Caki2 (cell line): ENCODE measurements at regions not wholly inside any gene's neighbourhood (a gene's known extent, or its start where the extent isn't known, plus 50 kb on each side); places are given as distances from the start of the nearest gene placed in this dataset.
"Not testable (repeated sequence)": the region's sequence is repeated elsewhere in the genome, so short reads cannot be mapped to it uniquely, and the experiment has no call there.

Experiments
- DNase-seq: peaks from one replicate; pipeline ENCODE4 v3.0.0-alpha.2; 2015; ENCODE audit warnings: low read depth
- in situ Hi-C: cut with HindIII; loops from 2 replicates; pipeline ENCODE4 v1.10.0; 2016; ENCODE audit warnings: low sequenced_read_pairs, low pct_unique_long_range_greater_than_20kb, mixed read lengths

GRCh38 chr5:90290648-90291047, 118.9 kb downstream of the CETN3 start:
- in situ Hi-C loops: no loop called here
- no peak for DNase-seq

GRCh38 chr5:90289837-90290236, 119.7 kb downstream of the CETN3 start:
- in situ Hi-C loops: no loop called here
- no peak for DNase-seq

GRCh38 chr5:90287036-90287435, 122.5 kb downstream of the CETN3 start:
- in situ Hi-C loops: no loop called here

DNA sequence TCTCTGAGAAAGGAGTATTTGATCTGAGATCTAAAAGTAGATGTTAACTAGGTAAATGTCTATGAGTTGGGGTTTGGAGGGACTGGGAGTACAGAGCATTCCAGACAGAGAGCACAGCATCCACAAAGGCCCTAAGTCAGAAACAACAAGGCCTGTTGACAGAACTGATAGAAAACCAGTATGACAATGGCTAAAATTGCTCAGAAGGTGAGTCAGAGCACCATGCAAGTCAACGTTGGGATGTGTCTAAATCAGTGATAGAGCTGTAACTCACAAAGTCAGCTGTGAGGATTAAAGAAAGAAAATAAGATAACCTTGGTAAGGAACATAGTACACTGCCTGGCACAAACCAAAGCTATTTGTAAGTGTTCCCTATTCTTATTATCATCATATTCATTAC, 124.0 kb downstream of the CETN3 start:
- in situ Hi-C loops: no loop called here
- DNase-seq: no peak

More at GRCh38 chr5:90287036-90287435, 122.5 kb downstream of the CETN3 start:
- no peak for DNase-seq

DNA sequence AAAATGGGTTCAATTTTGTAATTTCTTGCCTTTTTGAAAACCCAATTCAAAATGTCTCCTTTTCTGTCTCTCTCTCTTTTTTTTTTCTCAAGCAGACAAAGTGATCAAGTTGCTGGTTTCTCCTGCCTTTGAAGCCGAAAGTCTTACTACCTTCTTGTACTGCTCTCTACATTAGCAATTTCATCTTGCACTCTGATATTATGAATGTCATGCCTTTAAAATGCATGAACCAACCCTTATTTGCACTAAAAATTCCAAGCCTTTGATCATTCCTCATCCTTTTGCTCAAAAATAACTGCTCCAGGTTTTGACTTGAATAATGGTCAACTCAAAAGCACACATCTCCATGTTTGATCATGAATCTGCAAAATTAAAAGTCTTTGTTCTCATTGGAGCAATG, 125.2 kb downstream of the CETN3 start:
- no peak for DNase-seq
- in situ Hi-C loops: no loop called here

- no peak for DNase-seq
- in situ Hi-C loops: no loop called here
Measured at GRCh38 chr5:90279091-90279490, 130.5 kb downstream of the CETN3 start.

DNA sequence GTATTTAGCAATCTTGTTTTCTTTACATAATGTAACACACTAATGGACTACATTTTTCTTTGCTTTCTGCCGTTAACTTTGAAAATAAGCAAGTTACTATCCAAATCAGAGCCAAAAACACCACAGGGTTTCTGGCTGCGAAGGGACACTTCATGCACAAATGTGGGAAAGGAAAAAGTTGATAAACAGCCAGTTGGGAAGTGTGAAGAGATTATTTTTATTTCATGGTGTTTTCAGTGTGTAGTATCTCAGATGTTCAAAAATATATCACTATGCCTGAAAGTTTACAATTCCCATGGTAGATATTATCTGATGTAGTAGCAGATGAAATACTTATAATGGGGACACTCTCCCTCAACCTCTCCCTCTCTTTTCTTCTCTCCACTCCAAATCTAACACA, 135.3 kb downstream of the CETN3 start:
- in situ Hi-C loops: no loop called here
- no peak for DNase-seq

GRCh38 chr5:90267646-90268045, 141.9 kb downstream of the CETN3 start:
- no peak for DNase-seq
- in situ Hi-C loops: no loop called here

GRCh38 chr5:90265545-90265857, 144.1 kb downstream of the CETN3 start:
- in situ Hi-C loops: no loop called here
- no peak for DNase-seq

- in situ Hi-C loops: no loop called here
- peak; percentile 31 for DNase-seq
Measured at GRCh38 chr5:90264689-90265544, 144.6 kb downstream of the CETN3 start.

- in situ Hi-C loops: no loop called here
- DNase-seq: no peak
Measured at GRCh38 chr5:90263102-90263820, 146.3 kb downstream of the CETN3 start.

DNA sequence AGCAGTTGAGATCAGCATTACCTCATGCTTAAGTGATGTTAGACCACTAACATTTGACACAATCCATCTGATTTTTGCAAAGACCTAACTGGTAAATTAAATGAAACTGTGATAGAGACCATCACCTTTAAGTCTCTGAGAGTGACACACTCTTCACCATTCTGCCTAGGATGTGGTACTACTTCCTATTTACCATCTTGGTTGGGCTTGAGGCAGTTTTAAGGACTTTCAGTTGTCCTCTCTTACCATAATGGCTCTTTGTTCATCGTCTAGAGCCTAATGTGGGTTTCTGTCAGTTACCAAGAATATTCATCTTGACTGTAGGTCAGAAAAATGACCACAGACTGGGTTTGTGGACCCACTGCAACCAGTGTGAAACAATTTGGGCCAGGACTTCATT, 158.1 kb downstream of the CETN3 start:
- in situ Hi-C loops: no loop called here
- no peak for DNase-seq

GRCh38 chr5:90248640-90249039, 160.9 kb downstream of the CETN3 start:
- no peak for DNase-seq
- in situ Hi-C loops: no loop called here

- DNase-seq, in situ Hi-C loops: not testable (repeated sequence)
Measured at GRCh38 chr5:90243848-90244247, 165.7 kb downstream of the CETN3 start.

DNA sequence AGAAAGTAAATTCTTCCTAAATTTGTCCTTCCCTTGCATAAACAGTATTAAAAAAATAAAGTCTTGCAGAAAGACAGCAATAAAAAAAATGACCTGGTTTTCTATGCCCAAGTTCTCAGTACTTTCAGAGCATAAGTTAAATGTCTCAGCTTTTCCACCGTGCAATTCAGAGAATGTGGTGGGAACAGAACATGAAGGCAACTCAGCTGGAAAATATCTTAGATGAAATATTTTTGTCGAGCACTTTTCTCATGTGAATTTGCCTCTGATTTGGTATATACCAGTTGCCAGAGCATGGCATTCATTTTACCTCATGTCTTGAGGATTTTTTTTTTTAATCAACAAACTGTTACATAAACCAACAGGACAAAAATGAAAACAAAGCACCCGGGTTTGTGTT, 176.1 kb downstream of the CETN3 start:
- DNase-seq: no peak
- in situ Hi-C loops: no loop called here

GRCh38 chr5:90231688-90232087, 177.9 kb downstream of the CETN3 start:
- in situ Hi-C loops: no loop called here
- DNase-seq: no peak

DNA sequence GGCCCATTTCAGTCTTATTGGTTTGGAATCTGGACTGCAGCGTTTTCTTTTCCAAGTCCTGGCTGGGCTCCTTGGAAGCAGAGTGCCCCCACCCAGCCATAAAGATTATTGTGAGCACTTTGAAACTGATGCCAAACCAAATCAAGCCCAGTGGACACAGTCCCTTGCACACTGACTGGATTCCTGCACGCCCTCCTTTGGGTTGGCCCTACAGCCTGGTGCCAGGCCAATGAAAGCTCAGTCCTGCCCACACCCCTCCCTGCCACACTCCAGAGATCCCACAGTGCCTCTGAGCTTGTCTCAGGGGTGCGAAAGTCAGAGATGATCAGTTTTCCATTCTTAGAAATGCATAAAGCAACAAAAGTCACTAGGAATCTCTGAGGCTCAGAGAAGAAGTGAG, 181.9 kb downstream of the CETN3 start:
- no peak for DNase-seq
- in situ Hi-C loops: no loop called here

- no peak for DNase-seq
- in situ Hi-C loops: no loop called here
Measured at GRCh38 chr5:90226433-90227099, 183.0 kb downstream of the CETN3 start.

DNA sequence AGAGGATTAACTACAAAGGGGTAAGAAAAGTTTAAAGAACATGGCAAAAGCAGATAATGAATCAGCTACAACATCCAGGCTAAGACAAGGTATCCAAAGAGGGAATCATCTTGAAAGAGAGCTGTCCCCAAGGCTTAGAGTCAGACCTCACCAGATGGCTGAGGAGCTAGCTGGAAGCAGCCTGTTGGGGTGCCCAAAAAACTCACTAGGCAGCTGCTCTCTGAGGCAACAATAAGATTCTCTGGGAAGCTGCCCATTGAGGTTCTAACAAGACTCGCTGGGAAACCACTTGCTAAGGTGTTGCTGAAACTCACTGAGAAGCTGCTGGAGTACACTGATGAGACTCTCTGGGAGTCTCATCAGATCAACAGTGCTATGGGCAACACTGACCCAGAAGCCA, 185.2 kb downstream of the CETN3 start:
- DNase-seq: no peak
- in situ Hi-C loops: no loop called here
